Esophagus muscularis mucosa (tissue), 4 donors: ENCODE measurements at regions not wholly inside any gene's neighbourhood (a gene's known extent, or its start where the extent isn't known, plus 50 kb on each side); places are given as distances from the start of the nearest gene placed in this dataset.
"Not testable (repeated sequence)": the region's sequence is repeated elsewhere in the genome, so short reads cannot be mapped to it uniquely, and the experiment has no call there.

Experiments used
- EP300 ChIP-seq: sonication (generic); formaldehyde crosslinking; IDR thresholded peaks from one replicate; pipeline ENCODE4 v1.6.1; 2017; ENCODE audit warnings: antibody characterized with exemption
- POLR2A ChIP-seq: fragments of 450-650 bp; IDR thresholded peaks from one replicate; pipeline ENCODE4 v1.6.1; 2017; ENCODE audit warnings: antibody characterized with exemption, moderate library complexity, mild to moderate bottlenecking, low read depth
- POLR2AphosphoS5 ChIP-seq, 2 donors: sonication (generic); formaldehyde crosslinking; IDR thresholded peaks; one replicate each; pipeline ENCODE4 v1.6.1; 2017; ENCODE audit warnings: antibody characterized with exemption in 2 of 2
- TF ChIP-seq, protein P1 (sequence below), 3 experiments: fragments of 200-600 bp in 2 of 3; fragments of 450-650 bp in 1 of 3; sonication (generic) in 2 of 3; IDR thresholded peaks; one replicate each; pipeline ENCODE4 v1.5.1; 2017 to 2019; ENCODE audit warnings: antibody characterized with exemption in 3 of 3, mild to moderate bottlenecking in 2 of 3, moderate library complexity in 1 of 3

DNA sequence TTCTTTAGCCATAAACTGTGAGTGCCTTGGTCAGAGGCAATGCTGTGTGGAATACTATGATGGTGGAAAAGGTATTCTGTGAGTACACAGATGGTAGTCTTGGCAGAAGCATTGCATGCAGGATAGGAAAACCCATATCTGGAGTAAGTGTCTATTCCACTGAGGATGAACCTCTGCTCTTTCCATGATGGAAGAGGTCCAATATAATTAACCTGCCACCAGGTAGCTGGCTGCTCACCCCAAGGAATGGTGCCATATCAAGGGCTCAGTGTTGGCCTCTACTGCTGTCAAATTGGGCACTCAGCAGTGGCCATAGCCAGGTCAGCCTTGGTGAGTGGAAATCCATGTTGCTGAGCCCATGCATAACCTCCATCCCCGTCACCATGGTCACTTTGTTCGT, 138.1 kb upstream of the KCND3 start:
- TF ChIP-seq, protein P1, sequence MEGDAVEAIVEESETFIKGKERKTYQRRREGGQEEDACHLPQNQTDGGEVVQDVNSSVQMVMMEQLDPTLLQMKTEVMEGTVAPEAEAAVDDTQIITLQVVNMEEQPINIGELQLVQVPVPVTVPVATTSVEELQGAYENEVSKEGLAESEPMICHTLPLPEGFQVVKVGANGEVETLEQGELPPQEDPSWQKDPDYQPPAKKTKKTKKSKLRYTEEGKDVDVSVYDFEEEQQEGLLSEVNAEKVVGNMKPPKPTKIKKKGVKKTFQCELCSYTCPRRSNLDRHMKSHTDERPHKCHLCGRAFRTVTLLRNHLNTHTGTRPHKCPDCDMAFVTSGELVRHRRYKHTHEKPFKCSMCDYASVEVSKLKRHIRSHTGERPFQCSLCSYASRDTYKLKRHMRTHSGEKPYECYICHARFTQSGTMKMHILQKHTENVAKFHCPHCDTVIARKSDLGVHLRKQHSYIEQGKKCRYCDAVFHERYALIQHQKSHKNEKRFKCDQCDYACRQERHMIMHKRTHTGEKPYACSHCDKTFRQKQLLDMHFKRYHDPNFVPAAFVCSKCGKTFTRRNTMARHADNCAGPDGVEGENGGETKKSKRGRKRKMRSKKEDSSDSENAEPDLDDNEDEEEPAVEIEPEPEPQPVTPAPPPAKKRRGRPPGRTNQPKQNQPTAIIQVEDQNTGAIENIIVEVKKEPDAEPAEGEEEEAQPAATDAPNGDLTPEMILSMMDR (IDR thresholded peaks at IDR 0.05): not testable (repeated sequence)
- not testable (repeated sequence) for TF ChIP-seq POLR2A; POLR2AphosphoS5 (IDR thresholded peaks at IDR 0.05); EP300
